ENCODE measurements at regions not wholly inside any gene's neighbourhood (a gene's known extent, or its start where the extent isn't known, plus 50 kb on each side); places are given as distances from the start of the nearest gene placed in this dataset.

GRCh38 chr1:184258525-184258924 lies 128.3 kb upstream of the C1orf21 start:
- no peak for TF ChIP-seq ZBTB10 (tag by site-specific recombination; IDR thresholded peaks at IDR 0.05)
- no peak for TF ChIP-seq CTCF (tag by site-specific recombination; IDR thresholded peaks at IDR 0.05)
- no peak for TF ChIP-seq ZNF704 (tag by site-specific recombination; IDR thresholded peaks at IDR 0.05)
- TF ChIP-seq ZNF561 (tag by site-specific recombination; IDR thresholded peaks at IDR 0.05; ENCODE audit: borderline replicate concordance): no peak
- no peak for TF ChIP-seq ZNF544 (tag by site-specific recombination; IDR thresholded peaks at IDR 0.05)
- no peak for TF ChIP-seq ZBTB7A (tag by site-specific recombination; IDR thresholded peaks at IDR 0.05; ENCODE audit: low read depth)
- TF ChIP-seq PRDM1 (tag by site-specific recombination; IDR thresholded peaks at IDR 0.05): no peak
- no peak for TF ChIP-seq REST (tag by site-specific recombination; IDR thresholded peaks at IDR 0.05)
- TF ChIP-seq ZNF510 (tag by site-specific recombination; IDR thresholded peaks at IDR 0.05; ENCODE audit: insufficient replicate concordance): no peak
- TF ChIP-seq HOXC10 (CRISPR knock-in tag; IDR thresholded peaks at IDR 0.05): no peak
- no peak for TF ChIP-seq BCL11A (tag by site-specific recombination; IDR thresholded peaks at IDR 0.05; ENCODE audit: low read depth)
- TF ChIP-seq PATZ1 (tag by site-specific recombination; IDR thresholded peaks at IDR 0.05): no peak
- no peak for TF ChIP-seq ZNF449 (tag by site-specific recombination; IDR thresholded peaks at IDR 0.05)
